Type B pancreatic cell (in vitro differentiated cells): ENCODE measurements at regions not wholly inside any gene's neighbourhood (a gene's known extent, or its start where the extent isn't known, plus 50 kb on each side); places are given as distances from the start of the nearest gene placed in this dataset.

ENCODE experiments used
- DNase-seq: peaks from one replicate; pipeline ENCODE4 v3.0.0; 2021; ENCODE audit warnings: mixed read lengths; ENCODE audit not compliant: unreplicated experiment; ENCODE audit errors: extremely low spot score
- H3K27ac Mint-ChIP-seq: 2 replicates; pipeline ENCODE4 v1.8.0; 2021; ENCODE audit warnings: mild to moderate bottlenecking, mixed read lengths
- H3K27me3 Mint-ChIP-seq: 2 replicates; pipeline ENCODE4 v1.8.0; 2021; ENCODE audit warnings: mixed read lengths
- H3K36me3 Mint-ChIP-seq: 2 replicates; pipeline ENCODE4 v1.8.0; 2021; ENCODE audit warnings: mixed read lengths
- H3K4me1 Mint-ChIP-seq: one replicate; pipeline ENCODE4 v1.8.0; 2021; ENCODE audit warnings: mixed read lengths; ENCODE audit not compliant: unreplicated experiment
- H3K4me3 Mint-ChIP-seq: 2 replicates; pipeline ENCODE4 v1.8.0; 2021; ENCODE audit warnings: mild to moderate bottlenecking, mixed read lengths
- H3K9me3 Mint-ChIP-seq: 2 replicates; pipeline ENCODE4 v1.8.0; 2021; ENCODE audit warnings: mixed read lengths
- TF ChIP-seq, protein P1 (sequence below): fragments of 200-600 bp; sonication (generic); conservative IDR thresholded peaks from 2 replicates; pipeline ENCODE4 v1.5.0; 2021; ENCODE audit warnings: antibody characterized with exemption, mild to moderate bottlenecking

DNA sequence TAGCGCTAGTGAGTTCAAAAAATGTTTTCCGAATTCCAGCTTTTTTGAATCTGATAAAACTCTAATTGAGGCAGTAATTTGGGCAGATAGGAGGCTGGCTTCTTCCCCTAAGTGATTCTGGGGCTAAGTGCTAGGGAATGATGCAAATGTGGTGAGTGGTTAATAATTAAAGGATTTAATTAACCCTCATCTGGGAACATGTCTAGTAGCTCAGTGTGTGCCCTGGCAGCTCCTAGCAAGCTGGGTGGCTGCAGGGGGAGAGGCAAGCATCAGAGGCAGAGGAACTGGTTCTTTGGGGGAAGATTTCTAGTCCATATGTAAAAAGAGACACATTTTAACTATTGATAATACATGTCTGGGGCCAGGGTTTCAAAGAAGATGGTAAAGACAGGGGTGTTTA lies 354.5 kb downstream of the WDR11 start:
- H3K27me3 Mint-ChIP-seq, result peaks cover 4% of the 10 kb centered on the region
- H3K36me3 Mint-ChIP-seq, result no peaks in the 10 kb centered on the region
- H3K9me3 Mint-ChIP-seq, result no peaks in the 10 kb centered on the region
- H3K27ac Mint-ChIP-seq, result no peak overlapping the region
- H3K4me1 Mint-ChIP-seq, result peaks cover 18% of the 10 kb centered on the region
- DNase-seq, result no peak
- H3K4me3 Mint-ChIP-seq, result no peak overlapping the region
- TF ChIP-seq, protein P1, sequence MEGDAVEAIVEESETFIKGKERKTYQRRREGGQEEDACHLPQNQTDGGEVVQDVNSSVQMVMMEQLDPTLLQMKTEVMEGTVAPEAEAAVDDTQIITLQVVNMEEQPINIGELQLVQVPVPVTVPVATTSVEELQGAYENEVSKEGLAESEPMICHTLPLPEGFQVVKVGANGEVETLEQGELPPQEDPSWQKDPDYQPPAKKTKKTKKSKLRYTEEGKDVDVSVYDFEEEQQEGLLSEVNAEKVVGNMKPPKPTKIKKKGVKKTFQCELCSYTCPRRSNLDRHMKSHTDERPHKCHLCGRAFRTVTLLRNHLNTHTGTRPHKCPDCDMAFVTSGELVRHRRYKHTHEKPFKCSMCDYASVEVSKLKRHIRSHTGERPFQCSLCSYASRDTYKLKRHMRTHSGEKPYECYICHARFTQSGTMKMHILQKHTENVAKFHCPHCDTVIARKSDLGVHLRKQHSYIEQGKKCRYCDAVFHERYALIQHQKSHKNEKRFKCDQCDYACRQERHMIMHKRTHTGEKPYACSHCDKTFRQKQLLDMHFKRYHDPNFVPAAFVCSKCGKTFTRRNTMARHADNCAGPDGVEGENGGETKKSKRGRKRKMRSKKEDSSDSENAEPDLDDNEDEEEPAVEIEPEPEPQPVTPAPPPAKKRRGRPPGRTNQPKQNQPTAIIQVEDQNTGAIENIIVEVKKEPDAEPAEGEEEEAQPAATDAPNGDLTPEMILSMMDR, result no peak

DNA sequence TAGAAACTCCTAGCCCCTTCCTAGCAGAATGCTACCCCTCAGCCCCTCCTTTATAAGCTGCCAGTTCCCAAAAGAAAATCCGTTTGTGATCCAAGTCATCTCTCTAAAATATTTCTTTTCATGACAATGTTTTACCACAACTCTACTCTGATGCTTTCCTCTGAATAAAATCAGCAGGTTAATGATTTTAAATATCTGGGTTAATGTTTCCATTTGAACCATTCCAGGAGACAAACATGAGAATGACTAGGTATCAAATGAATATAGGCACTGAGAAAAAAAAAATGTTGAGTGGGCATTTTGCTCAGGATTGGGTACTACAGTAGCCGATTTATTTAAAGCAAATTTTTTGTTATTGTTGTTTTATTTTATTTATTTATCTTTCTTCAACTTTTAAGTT lies 360.3 kb downstream of the WDR11 start:
- TF ChIP-seq, protein P1, result no peak
- no peak overlapping the region for H3K4me3 Mint-ChIP-seq
- H3K9me3 Mint-ChIP-seq, result no peaks in the 10 kb centered on the region
- DNase-seq, result no peak
- no peaks in the 10 kb centered on the region for H3K36me3 Mint-ChIP-seq
- no peaks in the 10 kb centered on the region for H3K27me3 Mint-ChIP-seq
- no peak overlapping the region for H3K27ac Mint-ChIP-seq
- peaks cover 4% of the 10 kb centered on the region for H3K4me1 Mint-ChIP-seq

DNA sequence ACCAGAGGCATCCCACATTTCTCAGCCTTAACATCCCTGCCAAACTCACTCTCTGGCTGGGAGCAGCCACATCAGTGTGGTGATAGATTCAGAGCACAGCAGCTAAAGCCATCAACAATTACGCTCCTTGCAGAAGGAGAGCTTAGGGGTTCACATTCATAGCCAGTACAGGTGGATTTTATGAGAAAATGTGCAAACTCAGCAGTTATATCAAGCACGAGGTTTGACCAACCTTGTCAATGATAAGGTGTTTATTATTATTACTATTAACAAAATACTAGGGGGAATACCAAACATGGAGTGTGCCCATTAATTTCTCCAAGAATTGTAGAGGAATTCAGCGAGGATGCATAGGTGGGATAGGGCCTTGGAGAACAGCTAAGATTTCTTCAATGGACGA lies 362.3 kb downstream of the WDR11 start:
- Mint-ChIP-seq H3K27me3 (no peaks in the 10 kb centered on the region), H3K4me3 (no peak overlapping the region), H3K27ac (no peak overlapping the region), H3K9me3 (no peaks in the 10 kb centered on the region), H3K4me1 (peaks cover 12% of the 10 kb centered on the region), H3K36me3 (no peaks in the 10 kb centered on the region)
- TF ChIP-seq, protein P1, result no peak
- no peak for DNase-seq

DNA sequence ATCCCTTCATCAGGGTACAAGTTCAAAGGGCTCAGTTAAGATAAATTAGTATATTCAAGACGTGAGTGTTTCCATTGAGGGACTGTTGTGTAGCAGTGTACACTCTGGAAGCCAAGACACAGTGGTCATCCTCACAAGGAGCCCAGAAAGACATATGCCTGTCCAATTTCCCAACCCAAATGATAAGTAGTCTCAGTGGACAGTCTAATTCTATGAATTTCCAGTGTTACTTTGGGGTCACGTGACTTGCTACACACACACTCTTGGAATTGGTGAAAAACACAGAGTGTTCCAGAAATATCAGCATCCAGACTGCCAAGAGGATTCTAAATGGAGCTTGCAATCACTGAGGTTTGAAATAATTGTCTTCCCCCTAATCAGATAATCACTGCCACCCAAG lies 365.1 kb downstream of the WDR11 start:
- no peaks in the 10 kb centered on the region for H3K36me3 Mint-ChIP-seq
- H3K4me3 Mint-ChIP-seq, result no peak overlapping the region
- peaks cover 19% of the 10 kb centered on the region for H3K4me1 Mint-ChIP-seq
- no peak overlapping the region for H3K27ac Mint-ChIP-seq
- H3K9me3 Mint-ChIP-seq, result no peaks in the 10 kb centered on the region
- TF ChIP-seq, protein P1, result no peak
- H3K27me3 Mint-ChIP-seq, result no peaks in the 10 kb centered on the region
- DNase-seq, result no peak

DNA sequence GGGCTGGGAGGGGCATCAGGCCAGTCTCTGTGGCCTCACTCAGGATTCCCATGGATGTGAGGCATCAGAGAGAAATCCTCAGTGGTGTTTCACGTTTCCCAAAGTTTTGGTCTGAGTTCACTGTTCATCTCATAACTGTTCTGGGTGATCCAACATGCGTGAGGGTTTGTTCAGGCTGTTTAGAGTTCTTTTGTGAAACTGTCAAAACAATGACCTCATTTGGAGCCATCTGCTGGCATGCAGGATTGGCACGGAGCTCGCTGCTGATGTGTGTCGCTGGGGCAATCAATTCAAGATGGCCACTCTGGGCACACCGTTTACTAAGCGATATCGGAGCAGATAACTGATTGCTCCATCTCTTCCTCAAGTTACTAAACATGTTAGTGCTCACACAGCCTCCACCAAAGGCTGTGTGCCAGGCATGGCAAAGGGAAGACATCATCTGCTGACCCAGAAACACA lies 365.6 kb downstream of the WDR11 start:
- Mint-ChIP-seq H3K36me3 (no peaks in the 10 kb centered on the region), H3K4me1 (peaks cover 19% of the 10 kb centered on the region), H3K27ac (no peak overlapping the region), H3K9me3 (no peaks in the 10 kb centered on the region), H3K27me3 (no peaks in the 10 kb centered on the region), H3K4me3 (no peak overlapping the region)
- TF ChIP-seq, protein P1, result no peak
- DNase-seq, result no peak

DNA sequence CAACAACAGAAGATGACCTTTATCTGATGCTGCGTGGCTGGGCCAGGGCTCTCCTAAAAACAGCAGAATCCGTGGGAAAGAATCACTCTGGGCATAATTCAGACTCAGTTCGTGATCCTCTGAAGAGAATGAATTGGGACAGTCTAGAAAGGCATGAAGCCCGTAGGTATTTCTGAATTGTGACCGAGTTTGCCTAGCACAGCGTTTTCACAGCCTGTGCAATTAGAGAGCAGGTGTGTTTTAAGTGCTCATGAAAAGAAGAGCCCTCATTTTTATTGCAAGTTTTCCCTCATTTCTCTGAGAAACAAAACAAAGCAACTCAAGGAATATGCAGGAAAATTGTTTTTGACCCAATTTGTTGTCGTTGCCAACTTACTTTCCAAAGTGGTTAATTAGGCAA lies 366.2 kb downstream of the WDR11 start:
- H3K27me3 Mint-ChIP-seq, result no peaks in the 10 kb centered on the region
- peaks cover 19% of the 10 kb centered on the region for H3K4me1 Mint-ChIP-seq
- no peak overlapping the region for H3K27ac Mint-ChIP-seq
- no peak for DNase-seq
- TF ChIP-seq, protein P1, result no peak
- H3K4me3 Mint-ChIP-seq, result no peak overlapping the region
- H3K9me3 Mint-ChIP-seq, result no peaks in the 10 kb centered on the region
- H3K36me3 Mint-ChIP-seq, result no peaks in the 10 kb centered on the region
